Stimulated activated CD8-positive, alpha-beta memory T cell treated with anti-CD3 and anti-CD28 coated beads, Interleukin-15, amount 100 ng/mL, for 1 hour (primary cell): ENCODE measurements at regions not wholly inside any gene's neighbourhood (a gene's known extent, or its start where the extent isn't known, plus 50 kb on each side); places are given as distances from the start of the nearest gene placed in this dataset.
"Not testable (repeated sequence)": the region's sequence is repeated elsewhere in the genome, so short reads cannot be mapped to it uniquely, and the experiment has no call there.

Source experiments
- DNase-seq: peaks from one replicate; pipeline ENCODE4 v3.0.0-alpha.2; 2020; ENCODE audit warnings: low read depth

DNA sequence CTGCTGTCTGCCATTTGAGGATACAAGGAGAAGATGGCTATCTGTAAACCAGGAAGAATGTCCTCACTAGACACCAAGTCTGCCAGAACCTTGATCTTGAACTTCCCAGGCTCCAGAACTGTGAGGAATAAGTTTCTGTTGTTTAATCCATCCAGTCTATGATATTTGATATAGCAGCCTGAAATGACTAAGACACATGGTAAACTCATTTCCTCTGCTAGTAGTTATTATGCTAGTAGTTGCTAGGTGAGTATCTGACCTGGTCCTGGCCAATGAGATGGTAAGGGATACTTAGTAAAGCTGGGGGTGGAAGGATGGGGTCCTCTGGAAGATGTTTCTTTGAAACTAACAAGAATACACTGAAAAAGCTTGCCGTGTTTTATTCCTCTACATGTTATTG lies 280.7 kb upstream of the ARHGEF26 start:
- no peak for DNase-seq

DNA sequence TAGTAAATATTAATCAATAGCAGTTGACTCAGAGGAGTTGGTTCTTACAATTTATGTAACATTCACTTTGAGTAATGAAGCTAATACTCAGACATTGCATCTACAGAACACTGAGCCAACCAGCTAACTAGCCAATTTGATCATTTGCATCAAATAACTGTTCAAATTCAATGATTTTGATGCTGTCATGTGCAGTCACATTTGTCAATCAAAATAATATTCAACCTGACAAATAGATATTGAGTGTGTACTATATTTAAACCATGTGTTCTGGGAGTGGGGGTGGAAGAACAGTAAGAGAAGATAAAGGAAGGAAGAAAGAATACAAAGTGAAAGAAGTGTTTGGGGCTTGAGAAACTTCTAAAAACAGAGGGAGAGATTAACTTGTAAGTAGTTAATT lies 277.2 kb upstream of the ARHGEF26 start:
- DNase-seq = no peak

DNA sequence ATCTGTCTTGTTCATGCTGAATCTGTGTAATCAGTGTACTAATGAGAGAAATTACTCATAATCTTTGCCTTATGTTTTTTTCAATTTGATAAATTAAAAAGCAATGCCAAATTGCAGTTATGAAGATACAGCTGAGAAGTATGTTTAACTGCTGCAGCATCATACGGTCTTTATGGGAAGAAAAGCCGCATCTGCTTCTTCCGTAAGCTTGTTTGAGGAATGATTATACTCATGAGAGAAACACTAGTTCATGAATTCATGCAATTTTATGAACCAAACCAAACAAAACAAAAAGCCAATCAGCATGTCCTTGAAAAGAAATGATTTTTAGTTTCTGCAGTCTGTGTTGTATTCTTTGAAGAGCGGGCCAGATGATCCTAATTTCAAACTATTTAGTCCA lies 275.9 kb upstream of the ARHGEF26 start:
- no peak for DNase-seq

DNA sequence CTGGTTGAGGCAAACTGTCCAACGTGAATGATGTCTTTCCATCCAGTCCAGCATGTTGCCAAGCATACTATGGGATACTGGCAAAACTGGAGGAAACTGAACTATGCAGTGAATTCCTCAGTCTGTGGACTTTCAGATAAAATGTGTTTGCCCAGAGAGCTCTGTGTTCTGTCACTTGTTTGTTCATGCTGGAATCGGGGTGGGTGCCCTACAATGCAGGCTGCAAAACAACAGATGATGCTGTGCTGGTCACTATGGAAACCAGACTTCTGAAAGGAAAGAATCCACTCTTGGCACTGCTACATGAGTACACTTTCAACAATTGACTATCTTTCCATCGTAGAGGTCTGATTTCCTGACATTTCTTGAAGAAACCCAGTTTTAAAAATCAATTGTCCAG lies 272.5 kb upstream of the ARHGEF26 start:
- no peak for DNase-seq

DNA sequence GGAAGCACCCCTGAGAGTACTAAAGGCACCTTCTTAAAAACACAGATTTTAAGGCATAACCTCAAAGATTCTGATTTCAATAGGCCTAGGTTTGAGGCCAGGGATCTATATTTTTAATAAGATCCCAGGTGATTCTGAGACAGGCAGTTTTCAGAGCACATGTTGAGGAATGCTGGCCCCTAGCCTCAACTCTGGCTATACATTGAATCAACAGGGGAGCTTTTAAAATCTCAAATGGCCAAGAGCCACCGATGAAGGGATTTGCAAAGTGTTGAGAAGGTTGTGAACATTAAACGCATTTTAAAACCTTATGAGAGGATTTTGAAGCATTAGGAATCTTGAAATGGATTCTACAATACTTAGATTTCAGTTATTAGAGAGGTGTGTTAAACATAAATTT lies 268.8 kb upstream of the ARHGEF26 start:
- no peak for DNase-seq

DNA sequence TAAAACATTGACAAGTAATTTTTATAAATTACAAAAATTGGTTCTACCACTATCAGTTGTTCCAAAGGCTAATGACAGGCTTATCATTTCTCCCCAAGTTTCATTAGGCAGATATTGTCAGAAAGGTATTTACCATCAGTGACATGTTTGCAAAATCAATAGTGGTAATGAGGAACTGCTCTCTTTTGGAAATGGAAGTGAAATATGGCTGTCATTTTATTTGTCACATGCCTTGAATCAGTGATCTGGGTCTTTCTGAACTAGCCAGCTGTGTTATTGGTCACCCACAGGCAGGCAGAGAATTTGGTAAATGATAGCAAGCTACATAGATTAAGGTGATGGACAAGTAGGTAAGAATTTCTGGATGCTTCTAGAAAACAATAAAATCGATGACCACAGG lies 268.0 kb upstream of the ARHGEF26 start:
- no peak for DNase-seq

DNA sequence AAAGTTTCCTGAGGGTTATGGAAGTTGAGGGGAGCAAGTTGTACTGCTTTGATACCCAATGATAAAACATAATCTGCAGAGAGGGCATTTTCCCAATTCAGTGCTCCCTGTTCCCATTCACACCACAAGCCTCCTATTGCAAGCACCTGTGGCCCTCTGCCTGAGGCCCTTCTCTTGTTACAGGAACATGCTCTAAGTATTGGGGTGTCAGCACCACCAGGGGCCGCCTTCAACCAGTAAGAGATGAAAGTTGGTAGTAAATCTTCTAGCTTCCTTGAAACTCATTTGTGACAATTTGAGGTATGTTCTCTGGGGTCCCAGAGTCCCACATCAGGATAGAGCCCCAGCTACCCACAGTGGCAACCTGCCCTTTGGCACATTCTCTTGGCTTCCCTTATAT lies 265.4 kb upstream of the ARHGEF26 start:
- no peak for DNase-seq

DNA sequence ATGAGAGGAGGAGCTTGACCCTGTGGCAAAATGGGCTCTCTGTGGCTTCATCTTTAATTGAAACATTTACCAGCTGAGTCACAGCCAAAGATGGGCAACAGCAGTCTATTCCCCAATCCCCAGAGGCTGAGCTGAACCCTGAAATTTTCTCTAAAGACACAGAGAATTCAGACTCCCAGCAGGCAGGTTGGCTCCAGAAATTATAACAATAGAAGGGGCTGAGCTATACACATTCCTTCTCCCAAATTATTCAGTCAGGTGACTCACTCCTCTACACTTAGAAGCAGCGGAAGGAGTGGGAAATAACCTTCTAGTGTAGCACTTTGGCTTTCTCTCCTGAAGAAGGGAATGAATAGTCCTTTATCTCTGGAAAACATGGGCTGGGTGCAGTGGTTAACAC lies 264.3 kb upstream of the ARHGEF26 start:
- DNase-seq = no peak

DNA sequence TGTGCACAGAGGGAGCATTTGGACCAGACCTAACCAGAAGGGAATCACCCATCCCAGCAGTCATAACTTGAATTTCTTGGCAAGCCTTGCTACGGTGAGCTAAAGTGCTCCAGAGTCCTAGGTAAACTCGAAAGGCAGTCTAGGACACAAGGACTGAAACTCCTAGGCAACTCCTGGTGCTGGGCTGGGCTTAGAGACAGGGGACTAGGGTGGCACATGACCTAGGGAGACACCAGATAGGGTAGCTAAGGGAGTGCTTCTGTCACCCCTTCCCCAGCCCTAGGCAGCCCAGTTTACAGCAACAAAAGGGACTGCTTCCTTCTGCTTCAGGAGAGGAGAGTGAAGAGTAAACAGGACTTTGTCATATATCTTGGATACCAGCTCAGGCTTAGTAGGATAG lies 256.4 kb upstream of the ARHGEF26 start:
- DNase-seq = no peak

DNA sequence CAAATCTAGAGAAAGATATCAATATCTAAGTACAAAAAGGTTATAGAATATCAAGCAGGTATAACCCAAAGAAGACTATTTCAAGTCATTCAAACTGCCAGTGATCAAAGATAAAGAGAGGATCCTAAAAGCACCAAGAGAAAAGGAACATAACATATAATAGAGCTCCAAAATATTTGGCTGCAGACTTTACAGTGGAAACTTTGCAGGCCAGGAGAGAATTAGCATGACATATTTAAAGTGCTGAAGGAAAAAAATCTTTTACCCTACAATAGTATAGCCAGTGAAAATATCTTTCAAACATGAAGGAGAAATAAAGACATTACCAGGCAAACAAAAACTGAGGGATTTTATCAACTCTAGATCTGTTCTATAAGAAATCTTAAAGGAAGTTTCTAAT lies 254.3 kb upstream of the ARHGEF26 start:
- no peak for DNase-seq

DNA sequence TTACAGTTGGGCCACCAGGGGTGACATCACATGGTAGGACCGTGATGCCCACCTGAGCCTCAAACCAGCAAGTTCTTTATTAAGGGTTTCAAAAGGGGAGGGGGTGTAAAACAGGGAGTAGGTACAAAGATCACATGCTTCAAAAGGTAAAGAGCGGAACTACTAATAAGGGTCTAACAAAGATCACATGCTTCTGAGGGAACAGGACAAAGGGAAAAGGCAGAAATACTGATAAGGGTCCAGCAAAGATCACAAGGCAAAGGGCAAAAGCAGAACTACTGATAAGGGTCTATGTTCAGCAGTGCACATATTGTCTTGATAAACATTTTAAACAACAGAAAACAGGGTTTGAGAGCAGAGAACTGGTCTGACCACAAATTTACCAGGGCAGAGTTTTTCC lies 246.8 kb upstream of the ARHGEF26 start:
- DNase-seq = not testable (repeated sequence)

DNA sequence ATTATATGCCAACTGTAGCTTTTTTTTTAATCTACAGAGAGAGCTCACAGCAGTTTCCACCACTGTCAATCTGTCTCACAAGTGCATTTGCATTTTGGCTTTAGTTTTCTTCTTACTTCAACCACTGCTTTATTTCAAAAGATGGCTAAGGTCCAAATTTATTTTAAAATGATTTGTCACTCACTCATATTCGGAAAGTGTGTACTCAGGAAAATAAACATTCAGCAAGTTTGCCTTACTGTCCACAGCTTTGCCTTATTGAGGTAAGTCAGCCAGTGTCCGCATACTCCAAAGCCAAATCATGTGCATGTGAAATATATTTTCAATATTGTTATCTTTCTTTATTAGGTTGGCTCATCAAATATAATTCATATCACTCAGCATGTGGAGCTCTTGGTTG lies 240.7 kb upstream of the ARHGEF26 start:
- DNase-seq = no peak

DNA sequence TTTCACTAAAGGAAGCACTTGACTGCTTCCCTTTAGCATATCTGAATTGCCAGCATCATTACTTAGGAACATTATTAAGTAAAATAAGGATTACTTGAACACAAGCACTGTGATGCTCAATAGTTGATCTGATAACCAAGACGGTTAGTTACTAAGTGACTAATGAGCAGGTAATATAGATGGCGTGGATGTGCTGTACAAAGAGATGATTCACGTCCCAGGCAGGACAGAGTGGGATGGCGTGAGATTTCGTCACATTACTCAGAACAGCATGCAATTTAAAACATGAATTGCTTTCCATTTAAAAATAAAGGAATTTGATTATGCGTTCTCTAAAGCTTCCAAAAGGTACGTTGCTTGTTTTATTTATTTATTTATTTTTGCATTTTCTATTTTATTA lies 240.0 kb upstream of the ARHGEF26 start:
- no peak for DNase-seq

DNA sequence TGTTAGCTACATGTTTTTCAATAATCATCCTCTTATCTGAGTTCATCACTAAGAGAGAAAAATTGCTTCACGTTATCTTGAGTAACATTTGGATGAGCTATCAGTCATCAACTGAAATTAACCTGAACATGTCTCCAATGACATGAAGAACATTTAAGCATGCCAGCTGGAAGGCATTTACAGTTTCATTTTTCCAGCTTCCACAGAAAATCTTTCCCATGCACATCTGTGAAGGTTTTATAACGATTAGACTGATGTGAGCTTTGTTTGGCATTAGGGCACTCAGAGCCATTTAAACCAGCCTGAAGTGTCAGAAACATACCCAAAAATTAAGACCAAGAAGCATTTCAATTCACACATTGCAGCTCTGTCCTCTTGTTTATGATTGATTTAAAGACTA lies 235.8 kb upstream of the ARHGEF26 start:
- DNase-seq = no peak

DNA sequence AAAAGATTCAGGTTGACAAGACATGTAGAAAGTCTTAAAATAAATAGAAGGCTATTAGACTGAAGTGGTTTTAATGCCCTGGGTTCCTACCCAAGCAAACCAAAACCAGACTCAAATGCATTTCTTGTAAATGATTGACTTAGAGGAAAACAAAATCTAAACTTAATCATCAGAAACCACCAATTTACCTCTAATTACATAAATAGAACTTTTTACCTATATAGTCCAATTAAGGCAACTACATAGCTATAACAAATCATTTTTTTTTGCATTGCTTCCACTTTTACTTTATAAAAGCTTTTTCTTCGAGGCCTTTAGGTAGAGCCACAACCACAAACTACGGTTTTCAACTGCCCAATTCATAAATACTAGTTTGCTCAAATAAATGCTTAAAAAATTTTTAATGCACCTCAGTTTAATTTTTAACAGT lies 231.3 kb upstream of the ARHGEF26 start:
- DNase-seq = no peak

DNA sequence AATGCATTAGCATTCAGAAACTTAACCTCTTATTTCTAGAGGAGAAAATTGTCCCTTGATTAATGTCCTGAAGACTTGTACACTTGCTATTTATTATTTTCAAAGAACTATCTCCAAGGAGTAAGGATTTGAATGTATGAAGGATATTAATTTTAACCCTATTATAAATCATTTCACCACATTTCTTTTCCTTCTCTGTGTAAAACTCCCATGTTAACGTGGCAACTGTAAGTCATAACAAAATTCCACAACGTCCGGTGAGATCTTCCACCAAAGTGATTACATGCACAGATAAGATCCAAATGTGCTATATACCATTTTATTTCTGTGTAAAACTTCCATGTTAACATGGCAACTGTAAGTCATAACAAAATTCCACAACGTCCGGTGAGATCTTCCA lies 229.1 kb upstream of the ARHGEF26 start:
- DNase-seq = no peak

DNA sequence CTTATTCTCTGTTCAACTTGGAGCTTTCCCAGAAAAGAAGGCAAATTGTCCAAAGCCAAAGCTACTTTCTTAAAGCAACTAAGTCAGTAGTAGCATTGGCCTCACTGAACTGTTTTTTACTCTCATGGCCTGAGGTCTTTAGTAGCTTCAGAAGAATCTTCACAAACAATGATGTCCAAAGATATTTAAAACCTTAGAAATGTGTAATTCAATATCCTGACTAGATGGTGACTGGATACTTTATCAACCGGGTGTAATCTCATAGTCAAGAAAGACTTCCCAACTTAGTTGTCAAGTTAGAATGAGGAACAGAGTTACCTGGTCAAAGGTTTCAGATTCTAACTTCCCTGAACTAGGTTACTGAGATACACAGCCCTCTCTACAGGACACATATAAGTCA lies 226.3 kb upstream of the ARHGEF26 start:
- no peak for DNase-seq

DNA sequence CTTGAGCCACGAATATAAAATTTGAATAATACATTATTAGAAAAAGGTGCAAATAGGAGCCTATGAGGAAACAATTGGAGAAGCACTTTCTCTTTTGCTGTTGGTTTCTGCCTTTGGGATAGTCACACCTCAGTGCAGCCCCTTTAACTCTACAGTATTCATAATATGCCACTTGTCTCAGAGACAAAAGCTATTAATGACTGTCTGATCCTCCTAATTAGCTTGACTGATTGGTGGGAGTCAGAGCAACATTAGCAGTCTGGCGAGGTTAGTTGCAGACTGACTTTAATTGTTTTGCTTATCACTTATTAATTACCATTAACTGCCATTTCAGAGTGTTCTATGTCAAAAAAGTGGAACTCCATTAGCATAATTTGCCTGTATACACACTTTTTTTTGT lies 225.0 kb upstream of the ARHGEF26 start:
- DNase-seq = no peak

DNA sequence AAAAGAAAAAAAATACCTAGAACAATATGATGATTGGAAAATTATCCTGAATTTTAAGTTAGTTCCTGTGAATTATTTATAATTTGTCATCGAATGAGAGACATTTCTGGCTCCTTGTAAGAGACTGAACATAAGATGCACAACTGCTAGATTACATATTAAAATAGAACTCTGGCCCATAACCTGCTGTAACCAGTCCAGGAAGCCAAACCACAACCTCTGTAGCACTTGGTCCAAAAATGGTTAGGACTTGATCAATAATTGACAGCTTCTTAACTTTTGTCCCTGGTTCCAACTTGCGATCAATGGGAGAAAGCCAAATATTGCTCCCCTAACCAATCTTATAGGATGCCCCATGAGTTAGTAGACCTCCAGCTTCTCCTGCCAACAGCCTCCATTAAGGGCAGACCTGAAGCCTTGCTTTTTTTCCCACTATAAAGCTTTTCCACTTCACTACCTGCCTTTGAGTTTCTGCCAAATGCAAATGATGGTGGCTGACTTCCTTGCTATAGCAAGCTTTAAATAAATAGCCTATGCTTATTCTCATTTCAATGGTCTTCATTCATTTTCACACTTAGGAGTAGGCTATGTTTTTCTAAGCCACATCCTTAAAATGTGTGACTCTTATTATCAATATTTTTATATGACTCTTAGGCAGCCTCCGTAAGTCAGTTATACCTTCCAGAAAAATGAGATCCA lies 224.0 kb upstream of the ARHGEF26 start:
- DNase-seq = no peak

DNA sequence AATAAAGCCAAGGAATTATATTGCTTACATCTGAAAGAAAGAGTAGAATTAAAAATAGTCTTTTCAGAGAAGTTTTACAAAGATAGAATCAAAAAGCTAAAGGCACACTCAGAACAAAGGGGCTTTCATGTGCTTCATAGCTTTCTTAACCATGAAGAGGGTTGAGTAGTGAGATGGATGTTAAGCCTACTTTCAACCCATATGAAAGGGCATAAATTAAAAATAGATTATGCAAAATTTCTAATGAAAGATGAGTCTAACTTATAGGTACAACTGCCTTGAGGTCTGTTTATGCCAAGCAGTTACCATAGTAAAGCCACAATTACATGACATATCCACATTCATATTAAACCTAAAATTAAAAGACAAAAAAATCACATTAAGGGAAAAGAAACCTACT lies 223.3 kb upstream of the ARHGEF26 start:
- DNase-seq = no peak

DNA sequence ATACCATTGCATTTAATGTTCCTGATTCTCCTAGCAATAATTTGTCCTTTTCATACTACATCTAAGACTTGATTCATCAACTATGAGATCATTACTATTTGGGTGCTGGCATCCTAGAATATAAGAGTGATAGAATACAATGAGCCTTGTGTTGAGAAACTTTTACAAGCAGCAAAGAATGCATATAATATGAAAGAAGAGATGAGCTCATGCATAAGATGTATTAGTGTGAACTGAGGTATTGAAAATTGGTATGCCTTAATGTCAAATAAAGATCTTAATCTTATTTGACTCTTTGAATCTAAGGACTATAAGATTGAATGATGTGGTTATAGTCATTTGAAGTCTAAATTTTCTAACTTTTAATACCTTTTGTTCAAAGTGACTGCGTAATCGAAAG lies 220.0 kb upstream of the ARHGEF26 start:
- no peak for DNase-seq

DNA sequence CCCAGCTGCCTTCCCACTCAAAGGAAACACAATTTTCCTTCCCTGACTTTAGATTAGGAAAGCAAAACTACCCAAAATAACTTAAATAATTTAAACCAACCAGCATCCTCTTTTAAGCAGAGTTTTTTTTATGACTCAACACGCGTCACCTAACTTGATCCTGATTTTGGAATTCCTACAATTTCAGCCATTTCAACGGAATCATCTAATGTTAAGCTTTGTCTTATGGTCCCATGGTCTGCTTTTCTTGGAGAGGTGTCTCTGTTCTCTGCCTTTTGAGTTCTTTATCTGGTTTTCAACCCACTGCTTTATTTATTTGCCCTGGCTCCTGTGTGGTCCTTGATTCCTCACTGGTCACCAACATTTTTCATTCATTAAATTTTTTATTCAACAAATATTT lies 219.2 kb upstream of the ARHGEF26 start:
- no peak for DNase-seq

DNA sequence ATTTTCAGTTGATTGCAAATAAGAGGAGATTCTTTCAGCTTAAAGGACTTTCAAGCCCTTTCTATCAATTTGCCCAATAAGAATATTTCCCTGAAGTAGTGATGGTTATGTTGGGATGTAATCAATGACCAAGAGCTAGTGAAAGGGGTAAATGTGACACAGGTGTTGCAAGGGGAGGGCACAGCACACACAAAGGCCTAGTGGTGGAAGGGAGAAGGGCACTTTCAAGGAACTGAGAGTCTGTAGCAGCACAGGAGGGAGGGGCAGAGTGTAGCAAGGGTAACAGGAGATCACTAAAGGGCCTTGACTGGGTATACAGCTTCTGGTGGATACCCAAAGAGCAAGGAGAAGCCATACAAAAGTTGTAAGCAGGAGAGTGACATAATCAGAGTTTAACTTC lies 217.8 kb upstream of the ARHGEF26 start:
- DNase-seq = no peak

DNA sequence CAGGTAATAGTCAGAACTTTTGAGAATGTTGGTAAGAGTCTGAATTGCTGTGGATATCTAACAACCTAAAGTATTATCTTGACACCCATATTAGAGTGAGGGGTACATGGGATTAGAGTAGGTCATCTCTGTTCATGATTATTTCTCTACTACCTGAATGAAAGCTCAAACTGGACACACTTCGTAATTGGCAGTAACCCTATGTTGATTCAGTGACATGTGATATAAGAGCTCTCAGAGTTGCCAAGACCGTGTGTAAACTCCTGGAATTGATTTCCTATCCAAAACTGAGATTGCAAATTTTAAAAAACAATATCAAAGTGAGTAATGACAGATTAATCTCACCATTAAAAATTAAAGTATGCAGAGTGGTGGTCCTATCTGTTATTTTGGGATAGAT lies 214.8 kb upstream of the ARHGEF26 start:
- DNase-seq = no peak

DNA sequence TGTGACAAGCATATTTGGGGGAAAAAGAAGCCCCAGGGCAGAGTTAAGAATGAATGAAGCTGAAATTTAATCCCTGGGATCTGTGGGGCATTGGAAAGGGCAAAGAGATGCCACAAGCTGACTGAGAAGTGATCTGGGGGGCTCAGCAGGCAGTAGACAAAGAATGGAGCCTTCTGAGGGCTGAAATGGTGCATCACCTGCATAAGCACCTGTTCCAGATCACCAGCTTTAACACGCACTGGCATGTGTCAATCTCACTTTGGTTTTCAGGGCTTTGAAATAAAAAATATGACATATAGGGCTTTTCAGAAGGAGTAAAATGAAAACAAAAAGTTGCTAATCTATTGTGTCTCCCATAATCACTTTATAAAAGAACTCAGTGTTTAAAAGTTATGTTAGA lies 210.8 kb upstream of the ARHGEF26 start:
- no peak for DNase-seq
